ENCODE measurements at regions not wholly inside any gene's neighbourhood (a gene's known extent, or its start where the extent isn't known, plus 50 kb on each side); places are given as distances from the start of the nearest gene placed in this dataset.

DNA sequence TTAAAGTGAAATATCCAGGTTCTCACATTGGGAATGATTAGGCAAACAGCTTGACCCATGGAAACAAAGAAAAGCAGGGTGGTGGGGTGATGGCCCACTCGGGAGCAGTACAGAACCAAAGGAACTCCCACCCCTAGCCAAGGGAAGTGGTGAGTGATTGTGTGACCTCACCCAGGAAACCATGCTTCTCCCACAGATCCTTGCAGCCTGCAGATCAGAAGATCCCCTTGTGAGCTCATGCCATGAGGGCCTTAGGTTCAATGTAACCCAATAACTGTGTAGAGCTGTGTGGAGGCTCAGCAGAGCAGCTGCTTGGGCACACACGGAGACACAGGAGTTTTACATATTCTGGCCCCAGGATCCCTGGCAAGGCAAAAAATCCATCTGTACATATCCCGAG is 311.8 kb upstream of the DPYD start:
- ChIA-PET CTCF (no interaction called here), POLR2A (no interaction called here)

DNA sequence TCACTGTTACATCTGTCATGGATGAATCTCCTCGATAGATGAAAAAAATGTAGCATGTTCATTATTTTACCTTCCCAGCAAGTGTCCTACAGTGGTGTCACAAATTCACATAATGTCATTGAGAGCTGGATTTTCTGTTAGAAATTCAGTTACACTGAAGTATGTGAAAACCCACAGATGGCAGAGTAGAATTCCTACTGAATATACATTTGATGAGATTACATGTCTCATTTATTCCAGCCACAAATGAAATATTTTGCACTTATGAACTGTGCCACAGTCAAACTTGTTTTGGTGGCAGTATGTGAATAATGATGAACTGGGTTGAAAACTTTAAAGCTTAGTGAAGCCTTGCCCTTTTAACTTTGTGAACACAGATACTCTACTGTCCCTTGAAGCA is 301.9 kb upstream of the DPYD start:
- POLR2A ChIA-PET = no interaction called here
- CTCF ChIA-PET = no interaction called here

DNA sequence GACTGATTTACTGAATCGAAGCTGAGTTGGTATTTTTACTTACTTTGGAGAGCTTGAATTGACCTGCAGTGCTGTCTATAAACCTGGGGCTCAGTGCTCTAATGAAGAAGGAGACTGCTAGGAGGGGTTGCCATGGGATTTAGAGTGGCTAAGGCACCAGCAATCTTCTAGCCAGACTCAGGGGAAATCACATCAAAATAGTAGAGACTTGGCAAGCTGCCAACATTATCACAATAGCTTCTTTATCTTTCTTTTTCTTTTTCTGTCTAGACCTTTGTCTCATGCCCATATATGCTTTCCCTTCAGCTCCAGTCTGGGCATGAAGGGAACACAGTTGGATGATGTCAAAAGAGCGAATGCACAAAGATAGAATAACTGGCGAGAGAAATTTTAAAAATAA is 301.1 kb upstream of the DPYD start:
- ChIA-PET CTCF (no interaction called here), POLR2A (no interaction called here)

DNA sequence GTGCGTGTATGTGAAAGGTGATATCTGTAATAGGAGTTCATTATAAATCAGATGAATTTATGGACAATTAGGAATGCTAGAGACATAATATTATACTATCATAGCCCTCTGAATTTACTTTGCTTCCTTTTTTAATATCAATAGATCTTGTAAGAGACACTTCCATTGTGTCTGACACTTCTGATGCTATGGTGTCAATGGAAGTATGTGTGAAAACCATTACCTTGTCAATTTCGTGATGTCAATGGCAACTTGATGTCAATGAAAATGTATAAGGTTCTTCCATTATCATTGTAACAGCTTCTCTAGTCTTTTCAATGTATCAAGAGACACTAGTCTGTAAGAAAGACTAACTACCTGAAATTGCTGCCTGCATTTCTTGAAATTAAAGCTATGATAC is 296.8 kb upstream of the DPYD start:
- ChIA-PET CTCF (no interaction called here), POLR2A (no interaction called here)

DNA sequence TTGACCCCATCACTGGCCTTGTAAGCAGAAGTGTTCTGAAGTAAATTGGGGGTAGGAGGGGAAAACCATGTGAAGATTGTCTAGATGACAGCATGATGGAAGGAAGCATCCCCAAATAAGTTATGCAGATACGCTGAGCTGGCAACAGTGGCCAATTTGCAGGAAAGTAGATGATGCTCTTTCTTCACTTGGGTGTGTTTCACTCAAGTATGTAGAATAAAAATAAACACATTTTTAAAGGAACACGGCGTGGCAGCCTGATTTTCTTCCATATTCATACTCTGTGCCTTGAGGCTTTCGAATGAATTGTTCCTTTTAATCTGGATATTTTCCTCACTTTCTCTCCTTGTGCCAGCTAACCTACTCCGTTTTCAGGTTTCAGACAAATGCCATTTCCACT is 295.5 kb upstream of the DPYD start:
- ChIA-PET CTCF (no interaction called here), POLR2A (no interaction called here)

DNA sequence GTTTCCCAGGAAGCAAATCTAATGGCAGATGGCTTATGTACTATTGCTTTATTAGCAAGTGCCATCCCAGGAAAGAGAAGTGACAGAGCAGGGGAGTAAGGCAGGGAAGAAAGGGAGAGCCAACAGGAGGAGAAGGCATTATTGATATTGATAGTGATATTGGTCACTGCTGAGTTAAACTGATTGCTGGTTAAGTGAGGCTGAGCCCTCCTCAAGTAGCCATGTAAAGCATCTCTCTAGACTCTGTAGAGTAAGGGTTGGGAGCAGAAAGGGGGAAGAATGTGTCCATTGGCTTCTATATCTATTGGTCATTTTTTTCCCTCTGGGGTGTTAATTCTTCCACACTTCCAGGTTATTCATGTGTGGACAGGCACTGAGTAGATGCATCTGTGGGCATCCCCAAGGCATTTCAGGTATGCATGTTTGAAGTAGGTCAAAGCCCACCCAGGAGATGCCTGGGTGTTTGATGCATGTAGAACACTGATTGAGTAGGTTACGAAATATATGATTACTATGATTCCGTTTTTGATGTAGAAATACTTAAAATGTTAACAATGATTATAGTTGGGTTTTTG is 290.5 kb upstream of the DPYD start:
- CTCF ChIA-PET = no interaction called here

DNA sequence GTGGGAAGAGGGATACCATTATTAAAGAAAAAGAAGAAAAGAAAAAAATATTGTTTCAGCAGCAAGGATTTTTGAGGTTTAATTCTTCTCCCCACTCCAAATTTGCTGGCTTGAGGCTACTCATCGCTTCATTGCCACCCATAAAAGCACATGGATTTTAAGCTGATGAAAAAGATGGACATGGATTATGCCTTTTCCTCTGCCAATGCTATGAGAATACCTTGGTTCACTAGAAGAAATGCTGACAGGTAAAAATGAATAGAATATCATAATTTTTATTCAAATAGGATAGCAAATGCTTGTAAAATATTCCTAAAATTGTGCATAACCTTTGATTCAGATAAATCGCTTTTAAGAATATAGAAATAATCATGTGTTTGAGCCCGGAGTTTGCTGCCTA is 289.7 kb upstream of the DPYD start:
- ChIA-PET CTCF (no interaction called here), POLR2A (no interaction called here)

More for the DNA sequence above, 290.5 kb upstream of the DPYD start:
- POLR2A ChIA-PET = no interaction called here

DNA sequence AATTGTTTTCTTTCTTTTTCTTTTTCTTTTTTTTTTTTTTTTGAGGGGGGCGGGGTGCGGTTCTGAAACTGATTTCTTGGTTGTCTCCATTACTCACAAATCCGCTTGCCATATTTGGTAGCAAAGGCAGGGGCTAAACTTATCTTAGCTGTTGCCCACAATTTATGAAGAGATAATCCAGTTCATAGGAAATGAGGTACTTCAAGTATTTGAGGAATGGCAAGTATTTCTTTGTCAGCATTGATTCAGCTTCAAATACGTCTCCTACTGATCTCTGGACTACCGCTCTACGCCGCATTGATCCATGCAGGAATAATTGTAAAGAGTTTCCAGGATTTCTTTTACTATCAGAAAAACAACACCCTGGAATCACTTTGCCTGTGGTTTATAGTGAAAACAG is 289.2 kb upstream of the DPYD start:
- POLR2A ChIA-PET = no interaction called here
- CTCF ChIA-PET = no interaction called here

DNA sequence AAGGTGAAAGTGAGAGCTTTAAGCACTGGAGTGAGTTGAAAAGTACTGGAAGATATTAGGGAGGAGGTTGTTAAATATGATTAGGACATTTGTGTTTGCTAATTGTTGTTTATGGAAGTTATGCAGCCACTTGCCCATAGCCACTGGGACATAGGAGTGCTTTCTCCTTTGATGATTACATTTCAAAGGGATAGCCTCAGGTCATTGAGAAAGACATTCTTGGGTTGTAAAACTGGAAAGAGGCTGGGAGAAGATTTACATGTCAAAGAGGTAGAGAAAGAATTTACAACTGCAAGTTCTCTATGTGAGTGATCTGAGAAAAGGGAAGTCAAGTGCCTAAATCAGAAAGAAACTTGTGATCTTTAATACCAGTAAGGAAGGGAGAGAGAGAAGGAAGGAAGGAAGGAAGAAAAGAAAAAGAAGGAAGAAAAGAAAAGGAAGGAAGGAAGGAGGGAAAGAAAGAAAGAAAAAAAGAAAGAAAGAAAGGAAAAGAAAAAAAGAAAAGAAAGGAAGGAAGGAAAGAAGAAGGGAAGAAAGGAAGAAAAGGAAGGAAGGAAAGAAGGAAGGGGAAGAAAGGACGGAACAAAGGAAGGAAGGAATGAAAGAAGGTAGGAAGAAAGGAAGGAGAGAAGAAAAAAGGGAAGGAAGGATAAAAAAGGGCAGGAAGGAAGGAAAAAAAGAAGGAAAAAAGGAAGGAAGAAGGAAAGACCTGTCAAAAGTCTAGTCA is 284.6 kb upstream of the DPYD start:
- CTCF ChIA-PET = no interaction called here
- POLR2A ChIA-PET = no interaction called here

DNA sequence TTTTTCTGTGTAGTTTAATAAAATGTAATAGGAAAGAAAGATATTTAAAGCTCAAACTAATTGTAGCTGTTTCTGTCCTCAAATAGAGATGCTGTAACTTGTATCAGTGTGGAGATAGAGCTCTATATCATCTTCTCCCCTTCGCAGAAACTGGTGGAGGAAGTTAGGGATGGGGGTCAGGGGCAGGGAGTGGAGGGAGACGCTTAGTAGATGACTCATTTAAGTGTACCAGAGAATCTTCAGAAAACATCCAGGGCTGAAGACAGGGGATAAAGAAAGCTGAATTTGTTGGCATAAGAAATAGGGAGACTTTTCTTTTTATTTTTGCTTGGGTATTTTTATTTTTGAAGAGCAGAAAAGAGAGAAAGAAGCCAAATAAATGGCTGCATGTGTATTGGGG is 282.6 kb upstream of the DPYD start:
- CTCF ChIA-PET = no interaction called here
- POLR2A ChIA-PET = no interaction called here

DNA sequence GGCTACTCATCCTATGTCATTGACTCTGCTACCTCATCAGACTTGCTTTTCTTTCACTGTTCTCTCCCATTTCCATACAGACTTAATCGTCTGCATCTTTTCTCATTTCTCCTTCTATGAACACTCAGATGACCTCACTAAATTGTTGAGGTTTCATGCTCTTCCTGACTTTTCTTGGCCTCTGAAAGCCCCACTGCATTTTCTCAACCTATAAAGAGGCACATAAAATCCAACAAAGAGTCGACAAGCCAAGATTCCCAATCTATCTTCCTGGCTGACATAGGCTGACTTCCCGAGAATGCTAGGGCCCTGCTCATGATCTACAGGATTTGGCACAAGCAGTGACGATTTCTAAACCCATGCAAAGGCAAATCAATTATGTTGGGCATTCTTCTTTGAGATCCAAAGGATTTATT is 280.8 kb upstream of the DPYD start:
- POLR2A ChIA-PET = no interaction called here
- CTCF ChIA-PET = no interaction called here

DNA sequence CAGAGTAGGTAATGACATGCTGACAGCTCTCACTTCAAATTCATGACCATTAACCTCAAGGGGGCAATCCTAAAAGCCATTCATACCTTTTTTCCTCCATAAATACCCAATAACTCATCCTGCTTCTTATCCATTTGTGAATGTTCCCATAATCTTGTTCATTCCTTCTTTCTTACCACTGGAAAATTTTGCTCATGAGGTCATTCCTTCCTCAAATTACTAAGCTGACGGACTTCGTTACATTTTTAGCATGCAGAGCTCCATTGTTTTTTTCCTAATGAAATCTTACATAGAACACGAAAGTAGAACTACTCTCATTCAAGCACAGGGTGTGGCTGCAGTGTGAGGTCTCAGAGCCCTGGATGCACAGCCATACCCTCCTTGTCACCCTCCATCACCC is 276.5 kb upstream of the DPYD start:
- POLR2A ChIA-PET = no interaction called here
- CTCF ChIA-PET = no interaction called here

DNA sequence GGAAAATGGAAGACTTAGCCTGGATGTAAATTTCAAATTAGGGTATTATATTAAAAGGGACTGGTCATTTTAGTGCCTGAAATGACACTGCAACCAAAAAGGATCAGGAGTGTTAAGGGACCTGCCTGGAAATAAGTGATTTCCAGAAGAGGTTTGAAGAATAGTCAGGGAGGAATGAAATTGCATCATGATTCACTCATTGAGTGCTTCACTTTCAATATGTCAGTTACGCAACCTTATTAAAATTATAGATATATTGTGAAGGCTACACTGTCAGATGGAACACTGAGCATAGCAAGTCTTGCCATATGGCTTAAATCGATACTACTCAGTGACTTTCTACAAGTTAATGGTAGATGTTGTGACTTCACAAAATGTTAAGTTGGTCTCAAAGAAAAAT is 275.2 kb upstream of the DPYD start:
- CTCF ChIA-PET = no interaction called here
- POLR2A ChIA-PET = no interaction called here

DNA sequence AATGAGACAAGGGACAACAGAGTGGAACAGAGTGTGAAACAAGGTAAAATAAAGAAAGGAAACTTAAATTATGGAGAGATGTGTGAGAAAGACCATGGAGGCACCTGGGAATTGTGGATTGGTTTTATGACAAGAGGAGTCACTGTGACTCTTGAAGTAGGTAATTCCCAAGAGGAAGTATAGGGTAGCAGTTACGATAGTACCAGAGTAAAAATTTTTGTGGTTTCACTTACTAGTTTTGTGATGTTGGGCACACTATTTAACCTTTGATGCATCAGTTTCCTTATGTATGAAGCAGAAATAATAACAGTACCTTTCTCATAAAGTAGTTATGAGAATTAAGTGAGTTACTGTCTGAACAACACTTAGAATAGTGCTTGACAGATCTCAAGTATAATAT is 267.9 kb upstream of the DPYD start:
- CTCF ChIA-PET = no interaction called here
- POLR2A ChIA-PET = no interaction called here

DNA sequence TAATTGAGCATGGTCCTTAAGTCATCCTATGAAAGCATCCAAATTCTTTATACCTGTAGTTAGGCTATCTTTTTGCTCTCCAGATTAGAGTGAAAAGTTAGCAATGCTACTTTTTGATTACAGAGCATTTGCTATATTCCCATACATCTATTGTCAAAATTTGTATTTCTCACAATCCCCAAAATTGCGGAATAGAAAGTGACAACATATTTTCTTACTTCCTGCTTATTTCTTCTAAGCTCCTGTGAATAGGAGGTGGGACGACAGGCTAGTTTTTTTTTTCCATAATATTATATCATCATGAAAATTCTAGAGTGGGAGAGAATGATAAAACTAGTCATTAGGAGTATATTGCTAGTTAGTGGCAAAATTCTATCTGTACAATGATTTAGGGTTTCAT is 264.0 kb upstream of the DPYD start:
- POLR2A ChIA-PET = no interaction called here
- CTCF ChIA-PET = no interaction called here

DNA sequence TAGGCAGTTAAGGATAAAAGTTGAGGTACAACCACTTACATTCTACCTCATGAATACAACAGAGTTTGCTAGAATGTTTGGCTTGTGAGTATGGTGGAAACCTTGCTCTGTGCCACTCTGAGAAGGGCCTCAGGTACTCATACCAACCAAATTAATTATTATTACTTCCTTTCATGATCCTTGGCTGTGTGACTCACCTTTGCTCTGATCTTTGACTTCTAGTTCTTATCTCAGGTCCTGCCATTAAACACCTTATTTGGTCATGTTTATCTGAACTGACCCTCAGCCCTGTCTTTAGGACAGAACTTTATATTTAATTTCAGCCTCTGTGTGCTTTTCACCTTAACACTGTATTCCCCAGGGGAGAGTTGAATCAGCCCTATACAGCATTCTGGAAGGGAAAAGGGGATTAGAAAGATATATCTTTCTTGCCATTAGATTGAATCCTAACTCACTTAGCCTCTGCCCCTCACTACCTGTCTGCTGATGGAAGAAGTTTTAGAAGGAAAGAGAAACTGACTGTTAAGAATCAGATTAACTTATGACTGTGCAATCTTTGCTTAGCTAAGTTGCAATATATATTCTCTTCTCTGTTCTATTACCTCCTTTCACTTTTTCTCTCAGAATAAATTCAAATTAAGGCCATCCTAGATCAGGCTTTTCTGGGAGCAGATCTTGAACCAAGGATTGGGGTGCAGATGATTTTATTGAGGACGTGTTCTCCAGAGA is 260.4 kb upstream of the DPYD start:
- POLR2A ChIA-PET = no interaction called here

DNA sequence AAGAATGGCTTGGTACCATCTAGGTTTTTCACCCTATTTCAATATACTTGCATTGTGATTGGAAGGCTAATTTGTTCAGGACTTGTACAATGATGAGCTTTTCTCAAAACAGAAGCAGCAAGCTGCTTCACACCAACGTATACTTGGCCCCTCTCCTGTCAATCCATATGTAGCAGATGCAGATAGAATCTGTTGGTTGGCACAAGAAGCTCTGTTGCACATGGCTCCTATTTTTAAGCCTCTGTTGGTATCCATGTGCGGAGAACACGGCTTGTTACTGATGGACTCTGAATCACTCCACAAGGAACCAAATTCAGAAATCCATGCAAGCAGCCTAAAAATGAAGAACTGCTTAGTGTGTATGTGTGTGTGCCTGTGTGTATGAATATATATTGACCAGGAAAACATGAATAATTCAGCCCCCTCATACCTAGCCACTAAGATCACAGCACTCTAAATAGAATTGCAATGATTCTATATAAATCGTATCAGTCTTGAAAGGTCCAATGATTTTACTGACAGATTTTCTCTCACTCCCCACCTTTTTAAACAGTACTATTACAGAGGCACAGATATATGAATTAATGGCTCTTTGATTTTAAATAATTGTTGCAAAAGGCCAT is 258.4 kb upstream of the DPYD start:
- POLR2A ChIA-PET = no interaction called here
- CTCF ChIA-PET = no interaction called here

More for the DNA sequence above, 260.4 kb upstream of the DPYD start:
- CTCF ChIA-PET = no interaction called here

DNA sequence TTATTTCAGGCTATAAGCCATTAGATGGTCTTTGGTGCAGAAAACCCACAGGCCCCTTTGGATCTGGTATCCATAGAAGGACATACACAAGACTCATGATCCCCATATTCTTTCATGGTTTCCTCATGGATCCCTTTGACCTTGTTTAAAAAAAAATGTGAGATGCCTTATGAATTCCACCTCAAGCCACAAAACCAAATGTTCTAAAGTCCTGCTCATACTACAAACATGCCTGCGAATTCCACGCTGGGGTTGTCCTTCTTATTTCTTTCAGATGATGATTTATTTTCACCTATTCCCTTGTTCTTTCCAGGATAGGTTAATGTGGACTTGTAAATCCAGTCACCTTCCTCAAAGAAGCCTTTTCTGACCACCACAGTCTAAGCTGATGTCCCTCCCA is 256.9 kb upstream of the DPYD start:
- POLR2A ChIA-PET = no interaction called here
- CTCF ChIA-PET = no interaction called here

DNA sequence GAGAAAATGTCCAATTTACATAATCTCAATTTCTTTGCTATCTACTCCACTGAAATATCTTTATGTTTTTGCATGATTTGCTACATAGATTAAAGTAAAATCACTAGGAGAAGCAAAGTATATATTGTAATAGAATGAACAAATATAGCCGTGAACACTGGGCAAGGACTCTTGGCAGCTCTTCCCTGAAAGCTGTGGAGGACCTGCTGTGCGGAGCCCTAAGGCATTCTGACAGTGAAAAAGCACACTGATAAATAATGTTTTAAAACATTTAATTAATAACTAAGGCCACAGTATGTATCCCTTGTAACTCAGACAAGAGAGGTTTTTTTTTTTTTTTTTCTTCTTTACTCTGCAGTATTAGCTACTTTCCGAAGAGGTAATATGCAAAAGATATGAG is 256.1 kb upstream of the DPYD start:
- CTCF ChIA-PET = no interaction called here
- POLR2A ChIA-PET = no interaction called here

DNA sequence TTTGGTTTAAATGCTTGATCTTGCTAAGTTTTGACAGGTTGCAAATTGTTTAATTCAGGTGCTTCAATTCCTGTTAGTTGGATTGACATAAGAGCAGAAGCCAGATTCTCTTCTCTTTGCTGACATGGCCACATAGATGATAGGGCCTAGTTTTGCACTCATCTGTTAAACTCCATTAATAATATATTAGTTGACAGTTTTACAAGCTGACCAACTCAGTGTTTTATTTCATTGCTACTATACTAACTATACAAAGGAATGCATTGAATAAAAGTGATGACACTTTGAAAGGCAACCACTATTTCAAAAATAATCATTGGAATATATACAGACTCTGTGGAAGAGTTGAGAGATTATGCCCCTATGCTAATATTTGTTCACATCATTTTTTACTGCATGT is 255.6 kb upstream of the DPYD start:
- POLR2A ChIA-PET = no interaction called here
- CTCF ChIA-PET = no interaction called here

DNA sequence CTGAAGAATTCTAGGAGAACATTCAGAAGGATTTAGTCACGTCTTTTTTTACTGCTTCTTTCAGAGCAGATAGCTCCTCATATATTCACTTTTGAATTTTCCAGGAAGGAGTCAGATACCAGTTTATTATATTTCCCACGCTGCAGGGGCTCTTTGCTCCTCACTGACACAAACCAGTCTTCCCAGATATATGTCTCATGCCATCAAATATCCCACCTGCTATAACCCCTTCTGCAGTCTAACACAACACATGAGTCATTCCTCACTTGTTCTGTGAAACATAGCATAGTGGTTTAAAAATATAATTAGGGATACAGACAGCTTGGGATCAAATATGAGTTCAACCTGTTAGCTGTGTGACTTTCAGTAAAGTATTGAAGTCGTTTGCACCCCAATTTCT is 251.7 kb upstream of the DPYD start:
- ChIA-PET CTCF (no interaction called here), POLR2A (no interaction called here)

DNA sequence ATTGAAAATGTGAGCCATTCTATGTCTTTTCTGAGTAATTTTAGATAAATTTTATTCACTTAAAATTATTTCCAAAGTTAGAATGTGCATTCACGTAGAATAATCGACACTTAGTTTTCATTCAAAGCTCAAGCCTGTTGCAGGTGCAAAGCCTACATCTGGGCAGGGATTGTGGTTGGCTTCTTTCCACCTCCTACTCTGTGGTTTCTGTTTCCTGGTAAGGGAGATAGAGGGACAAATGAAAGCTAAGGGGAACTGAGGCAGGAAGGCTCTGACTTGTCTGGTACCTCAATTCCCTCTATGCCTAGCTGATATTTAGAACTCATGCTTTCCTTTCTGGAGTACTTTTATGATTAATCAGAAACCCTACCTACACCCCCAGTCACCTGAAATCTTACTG is 251.2 kb upstream of the DPYD start:
- ChIA-PET CTCF (no interaction called here), POLR2A (no interaction called here)

Measured in activated CD8-positive, alpha-beta memory T cell treated with anti-CD3 and anti-CD28 coated beads for 36 hours (primary cell).